ENCODE measurements at regions not wholly inside any gene's neighbourhood (a gene's known extent, or its start where the extent isn't known, plus 50 kb on each side); places are given as distances from the start of the nearest gene placed in this dataset.

- no peak for TF ChIP-seq CTCF (IDR thresholded peaks at IDR 0.05)
- no peak for TF ChIP-seq POLR2A (IDR thresholded peaks at IDR 0.05)
Observed at GRCh38 chr13:90787007-90787406, 560.5 kb upstream of the MIR17HG start.
